GM23248 (cell line): ENCODE measurements at regions not wholly inside any gene's neighbourhood (a gene's known extent, or its start where the extent isn't known, plus 50 kb on each side); places are given as distances from the start of the nearest gene placed in this dataset.
"Not testable (repeated sequence)": the region's sequence is repeated elsewhere in the genome, so short reads cannot be mapped to it uniquely, and the experiment has no call there.

Experiments
- DNase-seq: peaks from one replicate; pipeline ENCODE4 v3.0.0-alpha.2; 2015
- H2AFZ ChIP-seq: fragments of 200-600 bp; sonication (generic); 2 replicates; pipeline ENCODE4 v1.6.1; 2016; ENCODE audit warnings: antibody characterized with exemption
- H3F3A ChIP-seq: fragments of 200-600 bp; sonication (generic); 2 replicates; pipeline ENCODE4 v1.6.1; 2016; ENCODE audit warnings: mild to moderate bottlenecking, antibody characterized with exemption, mixed run types; ENCODE audit not compliant: insufficient read depth
- H3K27ac ChIP-seq: fragments of 200-600 bp; sonication (generic); 2 replicates; pipeline ENCODE4 v1.5.1; 2016; ENCODE audit warnings: mild to moderate bottlenecking
- H3K27me3 ChIP-seq: fragments of 200-600 bp; sonication (generic); replicated peaks from 2 replicates; pipeline ENCODE4 v1.6.1; 2016; ENCODE audit warnings: mild to moderate bottlenecking; ENCODE audit not compliant: insufficient read depth
- H3K36me3 ChIP-seq: fragments of 200-600 bp; sonication (generic); 2 replicates; pipeline ENCODE4 v1.6.1; 2016; ENCODE audit warnings: low read depth, mild to moderate bottlenecking
- H3K4me1 ChIP-seq: fragments of 200-600 bp; sonication (generic); 2 replicates; pipeline ENCODE4 v1.6.1; 2016; ENCODE audit warnings: mild to moderate bottlenecking; ENCODE audit not compliant: insufficient read depth
- H3K4me2 ChIP-seq: fragments of 200-600 bp; sonication (generic); one replicate; pipeline ENCODE4 v1.6.1; 2016; ENCODE audit warnings: mild to moderate bottlenecking; ENCODE audit not compliant: unreplicated experiment
- H3K4me3 ChIP-seq: fragments of 200-600 bp; sonication (generic); 2 replicates; pipeline ENCODE4 v1.5.1; 2016; ENCODE audit warnings: mild to moderate bottlenecking
- H3K79me2 ChIP-seq: fragments of 200-600 bp; sonication (generic); 2 replicates; pipeline ENCODE4 v1.6.1; 2016; ENCODE audit warnings: mild to moderate bottlenecking; ENCODE audit not compliant: insufficient read depth
- H3K9ac ChIP-seq: fragments of 200-600 bp; sonication (generic); 2 replicates; pipeline ENCODE4 v1.6.1; 2016; ENCODE audit warnings: mild to moderate bottlenecking
- H3K9me2 ChIP-seq: fragments of 200-600 bp; sonication (generic); 2 replicates; pipeline ENCODE4 v1.6.1; 2016; ENCODE audit warnings: mixed run types, mild to moderate bottlenecking, moderate library complexity; ENCODE audit not compliant: insufficient read depth
- H3K9me3 ChIP-seq: fragments of 200-600 bp; sonication (generic); one replicate; pipeline ENCODE4 v1.6.1; 2017; ENCODE audit warnings: low read depth
- H4K20me1 ChIP-seq: fragments of 200-600 bp; sonication (generic); 2 replicates; pipeline ENCODE4 v1.6.0; 2016; ENCODE audit not compliant: insufficient read depth
- EZH2 ChIP-seq: fragments of 200-600 bp; sonication (generic); IDR thresholded peaks from 2 replicates; pipeline ENCODE4 v1.6.1; 2018; ENCODE audit warnings: antibody characterized with exemption, mild to moderate bottlenecking; ENCODE audit not compliant: insufficient read depth, poor library complexity, severe bottlenecking
- EZH2phosphoT487 ChIP-seq: fragments of 200-600 bp; sonication (generic); IDR thresholded peaks from 2 replicates; pipeline ENCODE4 v1.6.1; 2018; ENCODE audit warnings: antibody characterized with exemption, moderate library complexity, mild to moderate bottlenecking, low read depth; ENCODE audit not compliant: insufficient read depth
- WGBS, 2 experiments: methylation state at CpG; one replicate each; pipeline ENCODE4 v1.1.6; 2015 to 2017; ENCODE audit warnings: low lambda C conversion rate in 2 of 2, low coverage in 1 of 2; ENCODE audit errors: missing lambda C conversion rate in 2 of 2; 5-methylcytosine and 5-hydroxymethylcytosine counted together
- in situ Hi-C: fragments of 300-500 bp; cut with MboI; formaldehyde crosslinking; loops from 2 replicates; pipeline ENCODE4 v1.15.0; 2020

DNA sequence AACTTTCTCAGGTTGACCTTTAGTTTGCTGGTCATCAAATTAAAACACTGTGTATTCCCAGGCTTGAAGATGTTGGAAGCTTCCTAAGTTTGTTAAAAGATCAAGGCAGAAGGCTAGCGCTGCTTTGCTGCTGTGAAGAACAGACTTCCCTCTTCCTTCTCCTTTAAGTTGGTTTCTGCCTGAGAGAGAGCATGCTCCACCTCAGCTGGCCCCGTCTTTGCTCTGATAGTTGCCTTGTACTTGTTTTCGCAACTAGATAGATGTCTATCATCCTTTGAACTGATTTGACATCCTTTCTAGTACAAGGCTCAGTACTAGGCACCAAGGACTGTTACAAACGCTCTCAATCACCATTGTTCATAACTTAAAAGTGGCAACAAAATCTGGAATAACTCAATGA is 177.8 kb upstream of the MKLN1 start:
- TF ChIP-seq EZH2, result no peak
- TF ChIP-seq EZH2phosphoT487, result no peak
- H3K27me3 ChIP-seq, result no peaks in the 10 kb centered on the region
- H3K36me3 ChIP-seq, result no peaks in the 10 kb centered on the region
- no peak for DNase-seq
- H3K9ac ChIP-seq, result no peak overlapping the region
- H2AFZ ChIP-seq, result no peak overlapping the region
- H3K9me3 ChIP-seq, result no peaks in the 10 kb centered on the region
- in situ Hi-C loops, result no loop called here
- H3K27ac ChIP-seq, result no peak overlapping the region
- no peaks in the 10 kb centered on the region for H3K9me2 ChIP-seq
- H3K4me1 ChIP-seq, result 0 out of 2 replicates have a peak, but pooled peaks cover 7% of the 10 kb centered on the region
- no peak overlapping the region for H3K4me3 ChIP-seq
- H3K4me2 ChIP-seq, result no peak overlapping the region
- H4K20me1 ChIP-seq, result no peaks in the 10 kb centered on the region
- H3K79me2 ChIP-seq, result no peaks in the 10 kb centered on the region
- 95 to 97% methylated on average over 4 of the region's 4 CpGs for WGBS, 2 experiments
- H3F3A ChIP-seq, result no peaks in the 10 kb centered on the region

DNA sequence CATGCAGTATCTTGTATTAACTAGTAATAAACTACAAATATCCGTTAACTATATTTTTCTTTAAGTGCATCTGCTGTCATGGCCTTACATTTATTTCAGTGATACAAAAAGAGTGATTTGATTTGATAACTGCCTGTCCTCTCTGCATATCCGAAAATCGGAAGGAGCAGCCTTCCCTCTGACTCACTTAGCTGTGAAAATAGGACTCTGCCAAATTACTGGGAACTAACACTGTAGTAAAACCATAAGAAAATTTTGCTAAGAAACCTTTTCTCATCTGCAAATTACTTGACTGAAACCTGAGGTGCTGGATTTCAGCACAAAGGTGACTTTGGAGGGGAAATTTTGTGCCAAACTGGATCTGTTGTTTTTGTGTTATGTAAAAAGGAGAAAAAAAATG is 176.6 kb upstream of the MKLN1 start:
- H3K9me2 ChIP-seq, result no peaks in the 10 kb centered on the region
- H3K36me3 ChIP-seq, result no peaks in the 10 kb centered on the region
- in situ Hi-C loops, result no loop called here
- no peaks in the 10 kb centered on the region for H3F3A ChIP-seq
- H3K9ac ChIP-seq, result no peak overlapping the region
- DNase-seq, result peak; percentile 39
- no peak overlapping the region for H3K4me3 ChIP-seq
- no peaks in the 10 kb centered on the region for H3K27me3 ChIP-seq
- no peak overlapping the region for H3K4me2 ChIP-seq
- H4K20me1 ChIP-seq, result no peaks in the 10 kb centered on the region
- TF ChIP-seq EZH2phosphoT487, result no peak
- peak overlapping the region; percentile 8; the same call in 1 of the 2 replicates for H2AFZ ChIP-seq
- WGBS, 2 experiments, result 24 to 29% methylated on average over 3 of the region's 3 CpGs
- 0 out of 2 replicates have a peak, but pooled peaks cover 7% of the 10 kb centered on the region for H3K4me1 ChIP-seq
- H3K9me3 ChIP-seq, result no peaks in the 10 kb centered on the region
- H3K27ac ChIP-seq, result no peak overlapping the region
- H3K79me2 ChIP-seq, result no peaks in the 10 kb centered on the region

- H3K36me3 ChIP-seq, result no peaks in the 10 kb centered on the region
- in situ Hi-C loops, result no loop called here
- no peak overlapping the region for H3K4me3 ChIP-seq
- H3K27ac ChIP-seq, result no peak overlapping the region
- no peaks in the 10 kb centered on the region for H3K9me3 ChIP-seq
- H4K20me1 ChIP-seq, result no peaks in the 10 kb centered on the region
- peaks cover 3% of the 10 kb centered on the region; the same call in 1 of the 2 replicates for H3F3A ChIP-seq
- no peak overlapping the region for H3K4me2 ChIP-seq
- no peak overlapping the region for H2AFZ ChIP-seq
- no peak for DNase-seq
- TF ChIP-seq EZH2 (no peak), EZH2phosphoT487 (no peak)
- peaks cover 10% of the 10 kb centered on the region for H3K4me1 ChIP-seq
- no peaks in the 10 kb centered on the region for H3K27me3 ChIP-seq
- no peak overlapping the region for H3K9ac ChIP-seq
- no peaks in the 10 kb centered on the region for H3K9me2 ChIP-seq
- H3K79me2 ChIP-seq, result no peaks in the 10 kb centered on the region
Observed at GRCh38 chr7:131152766-131153165, 174.9 kb upstream of the MKLN1 start.

- no peak for TF ChIP-seq EZH2
- no peak for TF ChIP-seq EZH2phosphoT487
- no peaks in the 10 kb centered on the region for H3K79me2 ChIP-seq
- no peak overlapping the region for H2AFZ ChIP-seq
- no peak overlapping the region for H3K4me2 ChIP-seq
- no peak overlapping the region for H3K27ac ChIP-seq
- peaks cover 17% of the 10 kb centered on the region for H3K4me1 ChIP-seq
- no peaks in the 10 kb centered on the region for H3K27me3 ChIP-seq
- no peaks in the 10 kb centered on the region for H4K20me1 ChIP-seq
- no peaks in the 10 kb centered on the region for H3K36me3 ChIP-seq
- H3K9ac ChIP-seq, result no peak overlapping the region
- no peaks in the 10 kb centered on the region for H3K9me3 ChIP-seq
- no peaks in the 10 kb centered on the region for H3K9me2 ChIP-seq
- no peak for DNase-seq
- in situ Hi-C loops, result no loop called here
- H3K4me3 ChIP-seq, result no peak overlapping the region
- peaks cover 17% of the 10 kb centered on the region; the same call in 1 of the 2 replicates for H3F3A ChIP-seq
Observed at GRCh38 chr7:131154380-131154779, 173.3 kb upstream of the MKLN1 start.

DNA sequence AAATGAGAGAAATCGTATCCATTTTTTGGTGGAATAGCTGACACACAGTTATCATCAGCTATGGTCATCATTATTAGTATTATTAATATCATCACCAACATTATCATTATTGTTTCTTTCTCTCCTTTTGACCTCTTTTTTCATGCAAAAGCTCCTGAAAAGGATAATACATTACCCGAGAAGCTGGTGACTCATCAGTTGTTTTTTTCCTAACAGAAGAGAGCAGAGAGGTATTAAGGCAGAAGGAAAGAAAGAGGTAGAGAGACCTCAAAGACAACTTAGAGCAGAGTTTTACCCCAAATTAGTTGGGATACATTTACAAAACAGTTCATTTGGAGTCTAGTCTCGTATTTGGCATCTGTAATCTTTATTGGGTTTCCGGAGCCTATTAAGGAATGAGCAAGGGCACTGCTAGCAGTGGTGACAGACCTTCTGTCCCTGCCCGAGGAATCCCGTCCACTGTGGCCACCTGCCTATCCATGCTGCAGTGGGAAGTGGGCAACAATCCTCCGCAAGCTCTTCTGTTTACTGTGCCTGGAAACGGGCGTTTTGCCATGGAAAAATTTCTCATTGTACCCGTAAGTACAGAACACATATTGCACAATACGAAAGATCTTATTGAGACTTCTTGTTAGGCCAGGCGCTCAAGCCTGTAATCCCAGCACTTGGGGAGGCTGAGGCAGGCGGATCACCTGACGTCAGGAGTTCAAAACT is 170.0 kb upstream of the MKLN1 start:
- H3K27ac ChIP-seq, result peak overlapping the region; percentile 85

DNA sequence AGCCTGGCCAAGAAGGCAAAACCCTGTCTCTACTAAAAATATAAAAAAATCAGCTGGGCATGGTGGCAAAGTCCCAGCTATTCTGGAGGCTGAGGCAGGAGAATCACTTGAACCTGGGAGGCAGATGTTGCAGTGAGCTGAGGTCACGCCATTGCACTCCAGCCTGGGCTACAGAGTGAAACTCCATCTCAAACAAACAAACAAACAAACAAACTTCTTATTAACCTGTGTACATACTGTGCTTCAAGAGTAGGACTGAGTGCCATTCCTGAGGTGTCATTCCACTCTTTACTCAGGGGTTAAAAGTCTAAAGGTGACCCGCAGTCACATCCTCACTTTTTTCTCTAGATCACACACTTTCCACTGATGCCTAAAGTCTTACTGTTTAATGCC is 169.4 kb upstream of the MKLN1 start:
- H4K20me1 ChIP-seq, H3K36me3 ChIP-seq, DNase-seq, H3K27me3 ChIP-seq, H3K9me3 ChIP-seq, H3K9me2 ChIP-seq, in situ Hi-C loops, H3K79me2 ChIP-seq: not testable (repeated sequence)
- 45 to 67% methylated on average over 2 of the region's 2 CpGs for WGBS, 2 experiments
- peak overlapping the region; percentile 50; the same call in 1 of the 2 replicates for H3K4me3 ChIP-seq
- H3K27ac ChIP-seq, result peak overlapping the region; percentile 85
- peak overlapping the region; percentile 77 for H3K4me2 ChIP-seq
- H3K9ac ChIP-seq, result peak overlapping the region; percentile 73
- peak overlapping the region; percentile 80 for H2AFZ ChIP-seq
- peaks cover 27% of the 10 kb centered on the region for H3K4me1 ChIP-seq
- peaks cover 25% of the 10 kb centered on the region for H3F3A ChIP-seq

More for the DNA sequence above, 170.0 kb upstream of the MKLN1 start:
- Histone ChIP-seq H3K9ac (peak overlapping the region; percentile 73), H3K27me3 (no peaks in the 10 kb centered on the region), H3K9me2 (no peaks in the 10 kb centered on the region), H3F3A (peaks cover 19% of the 10 kb centered on the region), H3K9me3 (no peaks in the 10 kb centered on the region), H3K4me2 (peak overlapping the region; percentile 77), H4K20me1 (no peaks in the 10 kb centered on the region), H3K79me2 (no peaks in the 10 kb centered on the region), H3K4me3 (peak overlapping the region; percentile 50), H3K36me3 (no peaks in the 10 kb centered on the region), H2AFZ (peak overlapping the region; percentile 80), H3K4me1 (peaks cover 27% of the 10 kb centered on the region)
- TF ChIP-seq EZH2 (no peak), EZH2phosphoT487 (no peak)
- in situ Hi-C loops, result no loop called here
- DNase-seq, result peak; percentile 83
- 8 to 11% methylated on average over 14 of the region's 14 CpGs for WGBS, 2 experiments
